ENCODE measurements at regions not wholly inside any gene's neighbourhood (a gene's known extent, or its start where the extent isn't known, plus 50 kb on each side); places are given as distances from the start of the nearest gene placed in this dataset.

DNA sequence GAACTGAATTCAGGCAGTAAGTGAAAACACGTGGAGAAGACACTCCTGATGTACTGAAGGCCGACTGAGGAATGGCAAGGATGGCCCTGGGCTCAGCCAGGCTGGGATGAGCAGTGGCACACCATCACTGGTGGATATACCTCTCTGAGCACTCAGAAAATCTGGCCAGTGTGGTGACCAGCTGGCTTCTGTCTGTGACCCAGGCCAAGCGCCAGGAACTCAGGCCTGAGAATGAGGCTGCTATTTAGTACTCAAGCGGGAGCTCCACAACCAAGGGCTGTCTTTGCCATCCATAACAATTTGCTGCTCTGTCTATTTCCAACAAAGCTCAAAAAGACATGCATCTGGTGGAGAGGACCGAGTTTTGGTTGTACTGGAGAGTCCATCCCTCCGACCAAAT is 586.3 kb downstream of the BCL11B start:
- POLR2A ChIA-PET (ENCODE audit: unreplicated experiment) = no interaction called here
- DNase-seq = no peak
- CTCF ChIA-PET = no interaction called here

More for the DNA sequence above, 586.3 kb downstream of the BCL11B start:
- Histone ChIP-seq H4K8ac (ENCODE audit: low read depth in 2 of 2, low read length in 2 of 2) (no peak overlapping the region), H3K18ac (ENCODE audit: low read depth, low read length) (no peak overlapping the region), H3K56ac (ENCODE audit: extremely low read depth, insufficient read depth, low read length) (no peak overlapping the region), H2BK5ac (ENCODE audit: low read depth, low read length, poor library complexity, severe bottlenecking) (no peak overlapping the region), H3K36me3 (ENCODE audit: control insufficient read depth, insufficient read depth, low read length) (no peaks in the 10 kb centered on the region), H3K9me3 (ENCODE audit: control insufficient read depth, insufficient read depth, low read length) (peaks cover 50% of the 10 kb centered on the region), H2AK5ac (ENCODE audit: low read depth, low read length) (no peak overlapping the region), H3K4me1 (ENCODE audit: control insufficient read depth, insufficient read depth, low read length) (no peaks in the 10 kb centered on the region), H3K9me1 (ENCODE audit: insufficient read depth, low read length) (no peaks in the 10 kb centered on the region), H3K27me3 (ENCODE audit: control insufficient read depth, insufficient read depth, low read length) (no peaks in the 10 kb centered on the region), H2AK9ac (replicated peaks; ENCODE audit: low read depth, low read length, poor library complexity) (no peak overlapping the region), H3K4me2 (ENCODE audit: low read depth, low read length) (no peak overlapping the region), H2BK15ac (ENCODE audit: low read depth, low read length) (no peak overlapping the region), H2BK20ac (ENCODE audit: low read depth, low read length) (no peak overlapping the region), H3K4me3 (ENCODE audit: insufficient read depth, low read depth, low read length) (no peak overlapping the region), H2AFZ (replicated peaks; ENCODE audit: low read length, poor library complexity) (no peak overlapping the region), H3K23ac (ENCODE audit: low read depth, low read length) (no peak overlapping the region), H3K14ac (replicated peaks; ENCODE audit: low read depth, low read length) (no peak overlapping the region), H3K9ac (ENCODE audit: low read depth, low read length) (no peak overlapping the region), H4K20me1 (ENCODE audit: insufficient read depth, low read length) (no peaks in the 10 kb centered on the region), H4K91ac (ENCODE audit: insufficient read depth, low read depth, low read length) (no peak overlapping the region), H4K5ac (ENCODE audit: low read depth, low read length) (no peak overlapping the region), H3K4ac (ENCODE audit: low read depth, low read length) (no peak overlapping the region), H3K79me1 (ENCODE audit: low read depth in 1 of 2, low read length in 2 of 2) (no peaks in the 10 kb centered on the region), H2BK120ac (ENCODE audit: low read depth, low read length) (no peak overlapping the region), H3K27ac (ENCODE audit: insufficient read depth, low read length) (no peak overlapping the region)
- dilution Hi-C loops (cut with HindIII; ENCODE audit: low sequenced_read_pairs, unreplicated experiment) (no loop called here), in situ Hi-C loops (cut with MboI; ENCODE audit: low sequenced_read_pairs) (no loop called here), intact Hi-C loops (cut with micrococcal nuclease) (loop anchor here (5.0 kb wide), 1 partner anchor 818 kb away; no protein-coding TSS in a partner anchor)
- no TSS peak for BruUV-seq (replicated peaks)
- WGBS, 2 experiments (ENCODE audit: extremely low coverage in 2 of 2, insufficient read length in 1 of 2) = no CpG with 5 or more reads among the region's 6 CpGs
- TF ChIP-seq MAFK (IDR thresholded peaks at IDR 0.05; ENCODE audit: low read depth, low read length) (no peak), RFX5 (IDR thresholded peaks at IDR 0.05; ENCODE audit: low read depth, low read length) (no peak), FOS (IDR thresholded peaks at IDR 0.05; ENCODE audit: low read depth, low read length) (no peak), MAZ (IDR thresholded peaks at IDR 0.05; ENCODE audit: borderline replicate concordance, low read depth, low read length) (no peak), SMC3 (IDR thresholded peaks at IDR 0.05; ENCODE audit: low read depth, low read length) (no peak), MXI1 (IDR thresholded peaks at IDR 0.05; ENCODE audit: borderline replicate concordance, low read depth, low read length) (no peak), RAD21 (IDR thresholded peaks at IDR 0.05; ENCODE audit: low read length) (no peak), BHLHE40 (IDR thresholded peaks at IDR 0.05; ENCODE audit: low read depth, low read length) (no peak), POLR2A (IDR thresholded peaks at IDR 0.05; ENCODE audit: low read depth, low read length) (no peak), CTCF (conservative IDR thresholded peaks at IDR 0.05; ENCODE audit: low read depth, low read length) (no peak), RCOR1 (IDR thresholded peaks at IDR 0.05; ENCODE audit: insufficient replicate concordance, low read length) (no peak), CHD1 (IDR thresholded peaks at IDR 0.05; ENCODE audit: low read depth, low read length) (no peak), NFE2L2 (IDR thresholded peaks at IDR 0.05; ENCODE audit: low read depth, low read length) (no peak), USF2 (IDR thresholded peaks at IDR 0.05; ENCODE audit: low read depth, low read length) (no peak)
- TF ChIP-seq, protein P1, sequence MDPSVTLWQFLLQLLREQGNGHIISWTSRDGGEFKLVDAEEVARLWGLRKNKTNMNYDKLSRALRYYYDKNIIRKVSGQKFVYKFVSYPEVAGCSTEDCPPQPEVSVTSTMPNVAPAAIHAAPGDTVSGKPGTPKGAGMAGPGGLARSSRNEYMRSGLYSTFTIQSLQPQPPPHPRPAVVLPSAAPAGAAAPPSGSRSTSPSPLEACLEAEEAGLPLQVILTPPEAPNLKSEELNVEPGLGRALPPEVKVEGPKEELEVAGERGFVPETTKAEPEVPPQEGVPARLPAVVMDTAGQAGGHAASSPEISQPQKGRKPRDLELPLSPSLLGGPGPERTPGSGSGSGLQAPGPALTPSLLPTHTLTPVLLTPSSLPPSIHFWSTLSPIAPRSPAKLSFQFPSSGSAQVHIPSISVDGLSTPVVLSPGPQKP (IDR thresholded peaks at IDR 0.05; ENCODE audit: borderline replicate concordance, low read depth, low read length) = no peak
- ATAC-seq (ENCODE audit: low read depth) = no peak

Measured in IMR-90 (cell line).